ENCODE measurements at regions not wholly inside any gene's neighbourhood (a gene's known extent, or its start where the extent isn't known, plus 50 kb on each side); places are given as distances from the start of the nearest gene placed in this dataset.

DNA sequence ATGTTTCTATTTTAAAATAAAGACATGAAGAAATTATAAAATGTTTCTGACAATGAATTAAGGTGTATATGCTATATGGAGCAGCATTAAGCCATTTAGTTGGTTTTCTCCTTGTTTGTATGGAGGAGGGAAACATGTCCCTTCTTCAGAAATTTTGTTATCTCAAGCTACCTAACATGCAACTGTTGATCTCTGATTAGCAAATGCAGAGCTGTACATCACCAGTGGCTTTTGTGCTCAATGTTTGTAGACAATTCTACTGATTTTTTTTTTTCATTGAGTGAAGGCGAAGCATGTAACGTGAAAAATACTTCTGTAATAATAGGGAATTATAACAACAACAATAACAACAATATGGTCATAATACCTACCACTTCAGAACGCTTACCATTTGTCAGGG is 463.7 kb downstream of the PLPP3 start:
- H2BK5ac ChIP-seq (ENCODE audit: low read depth, low read length), result no peak overlapping the region
- H4K5ac ChIP-seq (ENCODE audit: insufficient read length, low read depth, low read length), result no peak overlapping the region
- no peaks in the 10 kb centered on the region for H3K79me1 ChIP-seq (ENCODE audit: low read depth, low read length)
- H3K27me3 ChIP-seq (replicated peaks in 1 of 4; ENCODE audit: control insufficient read depth in 3 of 4, extremely low read depth in 1 of 4, insufficient read depth in 3 of 4, low read length in 3 of 4), result no peaks in the 10 kb centered on the region
- 90% methylated on average over 3 of the region's 3 CpGs; no CpG with 5 or more reads in 1 of the 2 experiments for WGBS, 2 experiments (ENCODE audit: extremely low coverage in 1 of 2, insufficient coverage in 1 of 2, insufficient read length in 1 of 2, insufficient replicate concordance in 2 of 2, low coverage in 1 of 2, low lambda C conversion rate in 2 of 2, missing lambda C conversion rate in 1 of 2)
- no peak overlapping the region for H4K91ac ChIP-seq (replicated peaks; ENCODE audit: insufficient read length, low read length)
- ChIA-PET POLR2A (ENCODE audit: partially characterized antibody) (no interaction called here), CTCF (ENCODE audit: partially characterized antibody) (no interaction called here)
- no peak overlapping the region for H2BK15ac ChIP-seq (ENCODE audit: low read length)
- H2AK5ac ChIP-seq (ENCODE audit: low read depth, low read length), result no peak overlapping the region
- no peak overlapping the region for H3K4me2 ChIP-seq (ENCODE audit: insufficient read depth in 1 of 2, low read depth in 2 of 2, low read length in 2 of 2)
- H3K36me3 ChIP-seq (ENCODE audit: control insufficient read depth in 2 of 4, insufficient read depth in 4 of 4, low read length in 3 of 4), result no peaks in the 10 kb centered on the region; a peak in 1 of 8 replicates
- no peak overlapping the region for H2BK20ac ChIP-seq (ENCODE audit: low read length)
- TF ChIP-seq SIRT6 (IDR thresholded peaks at IDR 0.05; ENCODE audit: low read length) (no peak), CBX8 (IDR thresholded peaks at IDR 0.05; ENCODE audit: borderline replicate concordance, low read depth, low read length) (no peak)
- no peak overlapping the region for H3K14ac ChIP-seq (ENCODE audit: insufficient read length)
- no peak overlapping the region for H3K23ac ChIP-seq (ENCODE audit: insufficient read length)
- H3K9me3 ChIP-seq (ENCODE audit: insufficient read depth in 2 of 2, low read depth in 1 of 2, low read length in 1 of 2), result 0 out of 4 replicates have a peak, but pooled peaks cover 0 to 2% of the 10 kb centered on the region in 2 experiments
- H2AFZ ChIP-seq (ENCODE audit: low read length), result no peak overlapping the region
- H2BK12ac ChIP-seq (ENCODE audit: low read depth, low read length), result no peak overlapping the region
- no peaks in the 10 kb centered on the region for H3K4me1 ChIP-seq (replicated peaks in 1 of 4; ENCODE audit: control insufficient read depth in 3 of 4, insufficient read depth in 4 of 4, low read length in 3 of 4)
- DNase-seq (ENCODE audit: low read depth in 1 of 2, low spot score in 2 of 2) (no peak), FAIRE-seq (no peak)
- no peaks in the 10 kb centered on the region for H4K20me1 ChIP-seq (replicated peaks in 1 of 2; ENCODE audit: control insufficient read depth in 1 of 2, insufficient read depth in 2 of 2, low read length in 2 of 2)
- no peaks in the 10 kb centered on the region; the same call in 1 of the 2 replicates for H3K23me2 ChIP-seq (ENCODE audit: low read depth, low read length)
- no peaks in the 10 kb centered on the region for H3K79me2 ChIP-seq (ENCODE audit: control insufficient read depth in 1 of 2, insufficient read depth in 2 of 2, low read length in 2 of 2)
- no peak overlapping the region for H3K4ac ChIP-seq (replicated peaks; ENCODE audit: insufficient read length, low read depth, low read length)
- no peak overlapping the region for H3K56ac ChIP-seq (replicated peaks; ENCODE audit: insufficient read length, low read depth, low read length)
- no peak overlapping the region for H3K4me3 ChIP-seq (ENCODE audit: extremely low read depth in 1 of 4, insufficient read depth in 2 of 4, low read depth in 3 of 4, low read length in 4 of 4)
- H3K18ac ChIP-seq (ENCODE audit: extremely low read depth, low read length), result no peak overlapping the region
- no peak overlapping the region for H3K9ac ChIP-seq (replicated peaks in 1 of 4; ENCODE audit: extremely low read depth in 1 of 4, low read depth in 3 of 4, low read length in 3 of 4)
- no peak overlapping the region for H3K27ac ChIP-seq (ENCODE audit: low read depth, low read length)
- H4K8ac ChIP-seq (ENCODE audit: extremely low read depth, insufficient read depth, low read length), result no peak overlapping the region
- H2BK120ac ChIP-seq (replicated peaks; ENCODE audit: low read depth, low read length), result no peak overlapping the region
